ENCODE measurements at regions not wholly inside any gene's neighbourhood (a gene's known extent, or its start where the extent isn't known, plus 50 kb on each side); places are given as distances from the start of the nearest gene placed in this dataset.

DNA sequence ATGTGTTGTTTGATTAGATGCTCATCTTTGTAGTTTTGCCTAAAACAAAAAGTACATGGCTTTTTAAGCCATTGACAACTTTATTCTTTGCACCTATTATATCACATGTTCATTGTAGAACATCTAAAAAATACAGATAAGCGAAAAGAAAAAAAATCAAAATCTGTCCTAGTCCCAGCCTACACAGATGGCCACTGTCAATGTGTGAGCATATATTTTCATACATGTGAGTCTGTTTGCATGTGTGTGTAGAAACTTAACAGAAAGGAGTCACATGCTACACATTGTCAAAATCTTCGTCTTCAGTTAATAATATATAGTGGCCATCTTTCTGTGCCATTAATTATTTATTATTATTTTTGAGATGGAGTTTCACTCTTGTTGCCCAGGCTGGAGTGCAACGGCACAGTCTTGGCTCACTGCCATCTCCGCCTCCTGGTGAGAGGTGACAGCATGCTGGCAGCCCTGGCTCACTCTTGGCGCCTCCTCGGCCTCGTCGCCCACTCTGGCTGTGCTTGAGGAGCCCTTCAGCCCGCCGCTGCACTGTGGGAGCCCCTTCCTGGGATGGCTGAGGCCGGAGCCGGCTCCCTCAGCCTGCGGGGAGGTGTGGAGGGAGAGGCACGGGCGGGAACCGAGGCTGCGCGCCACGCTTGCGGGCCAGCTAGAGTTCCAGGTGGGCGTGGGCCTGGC lies 68.5 kb upstream of the AMZ2 start:
- DNase-seq (ENCODE audit: low read depth), result no peak
- TF ChIP-seq, protein P1, sequence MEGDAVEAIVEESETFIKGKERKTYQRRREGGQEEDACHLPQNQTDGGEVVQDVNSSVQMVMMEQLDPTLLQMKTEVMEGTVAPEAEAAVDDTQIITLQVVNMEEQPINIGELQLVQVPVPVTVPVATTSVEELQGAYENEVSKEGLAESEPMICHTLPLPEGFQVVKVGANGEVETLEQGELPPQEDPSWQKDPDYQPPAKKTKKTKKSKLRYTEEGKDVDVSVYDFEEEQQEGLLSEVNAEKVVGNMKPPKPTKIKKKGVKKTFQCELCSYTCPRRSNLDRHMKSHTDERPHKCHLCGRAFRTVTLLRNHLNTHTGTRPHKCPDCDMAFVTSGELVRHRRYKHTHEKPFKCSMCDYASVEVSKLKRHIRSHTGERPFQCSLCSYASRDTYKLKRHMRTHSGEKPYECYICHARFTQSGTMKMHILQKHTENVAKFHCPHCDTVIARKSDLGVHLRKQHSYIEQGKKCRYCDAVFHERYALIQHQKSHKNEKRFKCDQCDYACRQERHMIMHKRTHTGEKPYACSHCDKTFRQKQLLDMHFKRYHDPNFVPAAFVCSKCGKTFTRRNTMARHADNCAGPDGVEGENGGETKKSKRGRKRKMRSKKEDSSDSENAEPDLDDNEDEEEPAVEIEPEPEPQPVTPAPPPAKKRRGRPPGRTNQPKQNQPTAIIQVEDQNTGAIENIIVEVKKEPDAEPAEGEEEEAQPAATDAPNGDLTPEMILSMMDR (conservative IDR thresholded peaks at IDR 0.05; ENCODE audit: low read length), result no peak
- no peak overlapping the region for H3K4me3 ChIP-seq (ENCODE audit: low read length)

DNA sequence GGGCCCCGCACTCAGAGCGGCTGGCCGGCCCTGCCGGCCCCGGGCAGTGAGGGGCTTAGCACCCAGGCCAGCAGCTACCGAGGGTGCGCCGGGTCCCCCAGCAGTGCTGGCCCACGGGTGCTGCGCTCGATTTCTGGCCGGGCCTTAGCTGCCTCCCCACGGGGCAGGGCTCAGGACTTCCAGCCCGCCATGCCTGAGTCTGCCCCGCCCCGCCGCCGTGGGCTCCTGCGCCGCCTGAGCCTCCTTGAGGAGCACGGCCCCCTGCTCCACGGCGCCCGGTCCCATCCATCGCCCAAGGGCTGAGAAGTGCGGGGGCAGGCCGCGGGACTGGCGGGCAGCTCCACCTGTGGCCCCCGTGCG lies 67.9 kb upstream of the AMZ2 start:
- no peak for DNase-seq (ENCODE audit: low read depth)
- no peak overlapping the region for H3K4me3 ChIP-seq (ENCODE audit: low read length)
- TF ChIP-seq, protein P1 (conservative IDR thresholded peaks at IDR 0.05; ENCODE audit: low read length), result no peak

- TF ChIP-seq, protein P1 (conservative IDR thresholded peaks at IDR 0.05; ENCODE audit: low read length), result no peak
- DNase-seq (ENCODE audit: low read depth), result no peak
- no peak overlapping the region for H3K4me3 ChIP-seq (ENCODE audit: low read length)
These were observed 65.9 kb upstream of the AMZ2 start for GRCh38 chr17:68182011-68182306.

- DNase-seq (ENCODE audit: low read depth), result no peak
- TF ChIP-seq, protein P1 (conservative IDR thresholded peaks at IDR 0.05; ENCODE audit: low read length), result no peak
- no peak overlapping the region for H3K4me3 ChIP-seq (ENCODE audit: low read length)
These were observed 64.8 kb upstream of the AMZ2 start for GRCh38 chr17:68182940-68183551.

- H3K4me3 ChIP-seq (ENCODE audit: low read length), result no peak overlapping the region
- TF ChIP-seq, protein P1 (conservative IDR thresholded peaks at IDR 0.05; ENCODE audit: low read length), result no peak
- no peak for DNase-seq (ENCODE audit: low read depth)
These were observed 63.7 kb upstream of the AMZ2 start for GRCh38 chr17:68184141-68184571.

DNA sequence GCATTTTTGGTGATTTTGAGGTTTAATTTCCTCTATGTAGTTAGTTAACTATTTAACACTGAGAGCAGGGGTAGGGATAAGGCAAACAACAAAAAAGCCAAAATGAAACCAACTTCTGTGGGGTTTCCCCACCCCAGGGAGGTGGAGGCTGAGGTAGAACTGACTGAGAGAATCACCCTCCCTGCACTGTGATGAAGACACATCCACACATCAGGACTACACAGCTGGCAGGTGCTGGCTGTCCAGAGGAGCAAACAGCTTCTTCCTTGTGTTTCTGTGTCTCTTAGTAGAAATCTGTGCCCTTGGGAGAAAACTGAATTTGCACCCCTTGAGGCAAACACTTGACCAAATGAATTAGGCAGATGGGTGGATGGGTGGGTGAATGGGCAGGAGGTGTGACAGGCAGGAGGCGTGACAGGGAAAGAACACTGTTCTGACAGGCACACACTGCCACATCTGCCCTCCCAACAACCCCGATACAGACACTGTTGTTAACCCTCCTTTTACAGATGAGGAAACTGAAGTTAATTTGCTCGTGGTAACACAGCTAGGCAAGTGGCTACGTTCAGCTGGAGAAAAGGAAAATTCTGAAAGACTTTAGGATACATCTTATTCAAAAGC lies 62.9 kb upstream of the AMZ2 start:
- H3K4me3 ChIP-seq (ENCODE audit: low read length), result no peak overlapping the region
- DNase-seq (ENCODE audit: low read depth), result no peak
- TF ChIP-seq, protein P1 (conservative IDR thresholded peaks at IDR 0.05; ENCODE audit: low read length), result no peak

- no peak for DNase-seq (ENCODE audit: low read depth)
- H3K4me3 ChIP-seq (ENCODE audit: low read length), result no peak overlapping the region
- TF ChIP-seq, protein P1 (conservative IDR thresholded peaks at IDR 0.05; ENCODE audit: low read length), result no peak
These were observed 62.0 kb upstream of the AMZ2 start for GRCh38 chr17:68185820-68186219.

Measured in AG10803 (cell line).